Fibroblast of the aortic adventitia (primary cell): ENCODE measurements at regions not wholly inside any gene's neighbourhood (a gene's known extent, or its start where the extent isn't known, plus 50 kb on each side); places are given as distances from the start of the nearest gene placed in this dataset.

Experiments
- DNase-seq: peaks from one replicate; pipeline ENCODE4 v3.0.0-alpha.2; 2010; ENCODE audit warnings: low read depth
- H3K4me3 ChIP-seq: 2 replicates; pipeline ENCODE4 v1.5.1; 2011; ENCODE audit warnings: low read depth, mild to moderate bottlenecking, control low read depth, low read length, moderate library complexity
- CTCF ChIP-seq: IDR thresholded peaks from 2 replicates; pipeline ENCODE4 v1.5.1; 2011; ENCODE audit warnings: mild to moderate bottlenecking, low read length, control low read depth, inconsistent platforms; ENCODE audit not compliant: insufficient read depth

DNA sequence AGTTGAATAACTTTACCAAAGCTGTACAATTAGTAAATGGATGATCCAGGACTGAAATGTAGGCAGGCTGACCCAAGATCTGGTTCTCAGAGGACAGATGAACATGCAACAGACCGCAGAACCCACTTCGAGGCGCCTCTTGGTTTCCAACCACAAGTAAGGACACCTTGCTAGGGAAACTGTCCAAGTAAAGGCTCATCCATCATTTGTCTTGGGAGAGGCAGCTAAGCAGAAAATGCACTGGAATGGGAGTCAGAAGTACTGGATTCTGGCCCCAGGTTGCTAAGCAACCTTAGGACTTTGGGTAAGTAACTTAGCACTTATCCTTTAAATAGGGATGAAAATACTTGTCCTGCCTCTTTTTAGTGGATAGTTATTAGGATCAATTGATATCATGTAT lies 366.3 kb upstream of the LRRC3B start:
- no peak overlapping the region for H3K4me3 ChIP-seq
- TF ChIP-seq CTCF: no peak
- no peak for DNase-seq

GRCh38 chr3:26259176-26259575 lies 363.4 kb upstream of the LRRC3B start:
- no peak for TF ChIP-seq CTCF
- no peak overlapping the region for H3K4me3 ChIP-seq
- no peak for DNase-seq

DNA sequence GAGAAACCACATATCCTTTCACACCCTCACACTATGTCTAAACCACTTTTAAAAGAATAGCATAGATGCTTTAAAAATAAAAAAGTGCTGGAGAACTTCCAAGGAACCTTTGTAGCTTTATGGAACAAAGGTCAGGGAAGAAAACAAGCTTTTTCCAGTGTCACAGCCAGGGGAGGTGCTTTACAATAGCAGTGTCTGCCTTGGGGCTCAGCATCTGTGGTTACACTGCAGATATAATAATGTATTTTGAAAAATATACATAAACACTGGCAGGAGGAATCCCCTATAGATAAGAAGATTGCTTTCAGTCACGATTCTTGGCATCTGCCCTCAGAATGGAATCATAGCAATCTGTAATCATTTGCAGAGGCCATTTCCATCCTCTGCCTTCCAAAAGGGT lies 362.4 kb upstream of the LRRC3B start:
- TF ChIP-seq CTCF: no peak
- no peak overlapping the region for H3K4me3 ChIP-seq
- DNase-seq: no peak

GRCh38 chr3:26264708-26265107 lies 357.9 kb upstream of the LRRC3B start:
- DNase-seq: no peak
- no peak overlapping the region for H3K4me3 ChIP-seq
- TF ChIP-seq CTCF: no peak

- DNase-seq: no peak
- no peak for TF ChIP-seq CTCF
- H3K4me3 ChIP-seq: no peak overlapping the region
Measured at GRCh38 chr3:26271848-26272247, 350.7 kb upstream of the LRRC3B start.

- no peak for DNase-seq
- H3K4me3 ChIP-seq: no peak overlapping the region
- TF ChIP-seq CTCF: no peak
Measured at GRCh38 chr3:26273196-26273595, 349.4 kb upstream of the LRRC3B start.

- no peak overlapping the region for H3K4me3 ChIP-seq
- TF ChIP-seq CTCF: no peak
- no peak for DNase-seq
Measured at GRCh38 chr3:26279091-26279490, 343.5 kb upstream of the LRRC3B start.
